ENCODE measurements at regions not wholly inside any gene's neighbourhood (a gene's known extent, or its start where the extent isn't known, plus 50 kb on each side); places are given as distances from the start of the nearest gene placed in this dataset.

GRCh38 chr20:11712639-11713160 is 205.0 kb upstream of the BTBD3 start (continued):
- TF ChIP-seq ZNF462 (CRISPR knock-in tag; IDR thresholded peaks at IDR 0.05): no peak
- TF ChIP-seq EZH2phosphoT487 (IDR thresholded peaks at IDR 0.05; ENCODE audit: unreplicated experiment): no peak
- no peak for TF ChIP-seq ETS1 (IDR thresholded peaks at IDR 0.05)
- no peak for TF ChIP-seq NANOG (IDR thresholded peaks at IDR 0.05; ENCODE audit: borderline replicate concordance)
- no peak for TF ChIP-seq CREB1 (CRISPR knock-in tag; IDR thresholded peaks at IDR 0.05; ENCODE audit: low read depth)
- TF ChIP-seq ZNF331 (CRISPR knock-in tag; IDR thresholded peaks at IDR 0.05; ENCODE audit: low read depth): no peak
- TF ChIP-seq EZH2 (IDR thresholded peaks at IDR 0.05; ENCODE audit: low read depth, unreplicated experiment): no peak
- no peak for TF ChIP-seq POLR2AphosphoS5 (IDR thresholded peaks at IDR 0.05; ENCODE audit: low read depth)
- TF ChIP-seq CTCF (conservative IDR thresholded peaks at IDR 0.05; ENCODE audit: low read depth in 2 of 2): no peak

Measured in GM23338 (cell line).